ENCODE measurements at regions not wholly inside any gene's neighbourhood (a gene's known extent, or its start where the extent isn't known, plus 50 kb on each side); places are given as distances from the start of the nearest gene placed in this dataset.

DNA sequence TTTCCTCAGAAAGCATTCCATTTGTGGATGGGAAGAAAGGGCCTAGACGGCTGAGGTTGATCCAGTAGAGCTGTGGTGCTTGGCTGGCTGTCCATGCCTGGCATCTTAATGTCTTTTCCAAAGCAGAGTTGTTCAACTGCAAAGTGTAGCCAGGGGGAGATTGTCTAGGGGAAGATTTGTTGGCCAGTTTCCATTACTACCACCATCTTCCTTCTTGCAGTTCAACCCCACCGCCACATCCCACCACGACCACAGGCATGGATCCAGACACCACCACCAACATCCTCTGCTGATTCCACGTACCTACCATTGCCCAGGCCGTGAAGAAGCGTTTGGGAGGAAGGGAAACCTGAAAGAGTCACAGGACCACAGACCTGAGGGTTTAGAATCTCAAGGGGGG is 50.7 kb upstream of the HAAO start:
- TF ChIP-seq, protein P1, sequence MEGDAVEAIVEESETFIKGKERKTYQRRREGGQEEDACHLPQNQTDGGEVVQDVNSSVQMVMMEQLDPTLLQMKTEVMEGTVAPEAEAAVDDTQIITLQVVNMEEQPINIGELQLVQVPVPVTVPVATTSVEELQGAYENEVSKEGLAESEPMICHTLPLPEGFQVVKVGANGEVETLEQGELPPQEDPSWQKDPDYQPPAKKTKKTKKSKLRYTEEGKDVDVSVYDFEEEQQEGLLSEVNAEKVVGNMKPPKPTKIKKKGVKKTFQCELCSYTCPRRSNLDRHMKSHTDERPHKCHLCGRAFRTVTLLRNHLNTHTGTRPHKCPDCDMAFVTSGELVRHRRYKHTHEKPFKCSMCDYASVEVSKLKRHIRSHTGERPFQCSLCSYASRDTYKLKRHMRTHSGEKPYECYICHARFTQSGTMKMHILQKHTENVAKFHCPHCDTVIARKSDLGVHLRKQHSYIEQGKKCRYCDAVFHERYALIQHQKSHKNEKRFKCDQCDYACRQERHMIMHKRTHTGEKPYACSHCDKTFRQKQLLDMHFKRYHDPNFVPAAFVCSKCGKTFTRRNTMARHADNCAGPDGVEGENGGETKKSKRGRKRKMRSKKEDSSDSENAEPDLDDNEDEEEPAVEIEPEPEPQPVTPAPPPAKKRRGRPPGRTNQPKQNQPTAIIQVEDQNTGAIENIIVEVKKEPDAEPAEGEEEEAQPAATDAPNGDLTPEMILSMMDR (conservative IDR thresholded peaks at IDR 0.05; ENCODE audit: low read length) = no peak
- TF ChIP-seq EZH2phosphoT487 (IDR thresholded peaks at IDR 0.05; ENCODE audit: borderline replicate concordance) = no peak

All from Loucy (cell line).